H1 (cell line): ENCODE measurements at regions not wholly inside any gene's neighbourhood (a gene's known extent, or its start where the extent isn't known, plus 50 kb on each side); places are given as distances from the start of the nearest gene placed in this dataset.

Experiments used
- CTCF ChIA-PET: fragments of 300-600 bp; sonication (Branson Sonifier 250); formaldehyde crosslinking; loops from one replicate; lab custom pipeline; 2021; ENCODE audit not compliant: partially characterized antibody; lab: Charles Lee
- POLR2A ChIA-PET: fragments of 300-600 bp; sonication (Branson Sonifier 250); formaldehyde crosslinking; loops from one replicate; lab custom pipeline; 2021; ENCODE audit warnings: inconsistent platforms; ENCODE audit not compliant: partially characterized antibody; lab: Charles Lee
- DNase-seq, 2 experiments: peaks; one replicate each; pipeline versions ENCODE4 v3.0.0 to v3.0.0-alpha.2; 2010 to 2022; ENCODE audit warnings: low spot score in 2 of 2, low read depth in 1 of 2, mixed read lengths in 1 of 2
- FAIRE-seq: peaks from 2 replicates; lab custom pipeline; 2011; peaks lifted over from hg19 to GRCh38; lab: Jason Lieb, UNC
- H2AFZ ChIP-seq: 2 replicates; pipeline ENCODE4 v1.8.1; 2012; ENCODE audit warnings: low read length, inconsistent platforms
- H2AK5ac ChIP-seq: 2 replicates; pipeline ENCODE4 v1.6.1; 2013; ENCODE audit warnings: low read depth, low read length
- H2BK120ac ChIP-seq: replicated peaks from 2 replicates; pipeline ENCODE3; 2013; ENCODE audit warnings: low read depth, low read length, inconsistent platforms
- H2BK12ac ChIP-seq: 2 replicates; pipeline ENCODE4 v1.6.1; 2013; ENCODE audit warnings: low read depth, low read length
- H2BK15ac ChIP-seq: 2 replicates; pipeline ENCODE4 v1.6.1; 2013; ENCODE audit warnings: low read length
- H2BK20ac ChIP-seq: 2 replicates; pipeline ENCODE4 v1.6.1; 2013; ENCODE audit warnings: low read length
- H2BK5ac ChIP-seq: 2 replicates; pipeline ENCODE4 v1.6.1; 2013; ENCODE audit warnings: low read depth, low read length
- H3K14ac ChIP-seq: 2 replicates; pipeline ENCODE4 v1.6.1; 2013; ENCODE audit warnings: inconsistent platforms; ENCODE audit not compliant: insufficient read length
- H3K18ac ChIP-seq: 2 replicates; pipeline ENCODE4 v1.6.1; 2013; ENCODE audit warnings: low read length; ENCODE audit errors: extremely low read depth
- H3K23ac ChIP-seq: 2 replicates; pipeline ENCODE4 v1.6.1; 2013; ENCODE audit warnings: inconsistent platforms; ENCODE audit not compliant: insufficient read length
- H3K23me2 ChIP-seq: 2 replicates; pipeline ENCODE4 v1.6.1; 2013; ENCODE audit warnings: low read depth, low read length
- H3K27ac ChIP-seq: 2 replicates; pipeline ENCODE4 v1.6.1; 2011; ENCODE audit warnings: low read depth, low read length, inconsistent platforms
- H3K27me3 ChIP-seq, 4 experiments: replicated peaks in 1 of 4; 1 replicate in 1 of 4; 2 replicates in 3 of 4; pipeline versions ENCODE4 v1.6.1 to v1.8.1; 2011 to 2013; ENCODE audit warnings: low read length in 3 of 4, mild to moderate bottlenecking in 3 of 4, inconsistent platforms in 2 of 4, mixed read lengths in 2 of 4, moderate library complexity in 1 of 4; ENCODE audit not compliant: control insufficient read depth in 3 of 4, insufficient read depth in 3 of 4; ENCODE audit errors: extremely low read depth in 1 of 4
- H3K36me3 ChIP-seq, 4 experiments: 2 replicates each; pipeline versions ENCODE4 v1.6.1 to v1.8.1; 2011 to 2013; ENCODE audit warnings: mild to moderate bottlenecking in 4 of 4, low read length in 3 of 4, moderate library complexity in 2 of 4, control low read depth in 1 of 4, inconsistent platforms in 1 of 4; ENCODE audit not compliant: insufficient read depth in 4 of 4, control insufficient read depth in 2 of 4
- H3K4ac ChIP-seq: replicated peaks from 2 replicates; pipeline ENCODE3; 2013; ENCODE audit warnings: low read length, low read depth, mixed read lengths, inconsistent platforms; ENCODE audit not compliant: insufficient read length
- H3K4me1 ChIP-seq, 4 experiments: replicated peaks in 1 of 4; 1 replicate in 1 of 4; 2 replicates in 3 of 4; pipeline versions ENCODE4 v1.6.1 to v1.8.1; 2011 to 2013; ENCODE audit warnings: low read length in 3 of 4, inconsistent platforms in 2 of 4, mixed read lengths in 1 of 4; ENCODE audit not compliant: insufficient read depth in 4 of 4, control insufficient read depth in 3 of 4
- H3K4me2 ChIP-seq, 2 experiments: 2 replicates each; pipeline versions ENCODE4 v1.6.1 to v1.8.1; 2011 to 2013; ENCODE audit warnings: low read depth in 2 of 2, low read length in 2 of 2, control low read depth in 1 of 2, inconsistent platforms in 1 of 2, mild to moderate bottlenecking in 1 of 2; ENCODE audit not compliant: insufficient read depth in 1 of 2
- H3K4me3 ChIP-seq, 4 experiments: fragments of 200-600, 300-600 bp in 1 of 4; sonication (generic), shearing (Covaris generic), sonication (Bioruptor Twin) in 1 of 4; 2 replicates each; pipeline versions ENCODE4 v1.5.1 to v1.8.1; 2011 to 2016; ENCODE audit warnings: low read length in 4 of 4, low read depth in 3 of 4, control low read depth in 2 of 4, inconsistent platforms in 2 of 4, mild to moderate bottlenecking in 2 of 4, mixed read lengths in 1 of 4, moderate library complexity in 1 of 4; ENCODE audit not compliant: insufficient read depth in 2 of 4; ENCODE audit errors: extremely low read depth in 1 of 4
- H3K56ac ChIP-seq: replicated peaks from 2 replicates; pipeline ENCODE3; 2013; ENCODE audit warnings: low read depth, mild to moderate bottlenecking, mixed read lengths, low read length, inconsistent platforms; ENCODE audit not compliant: insufficient read length
- H3K79me1 ChIP-seq: 2 replicates; pipeline ENCODE4 v1.6.1; 2013; ENCODE audit warnings: low read depth, low read length, control low read depth
- H3K79me2 ChIP-seq, 2 experiments: 2 replicates each; pipeline versions ENCODE4 v1.6.1 to v1.8.1; 2012 to 2013; ENCODE audit warnings: low read length in 2 of 2, mild to moderate bottlenecking in 2 of 2, inconsistent platforms in 1 of 2; ENCODE audit not compliant: insufficient read depth in 2 of 2, control insufficient read depth in 1 of 2
- H3K9ac ChIP-seq, 4 experiments: replicated peaks in 1 of 4; 1 replicate in 1 of 4; 2 replicates in 3 of 4; pipeline versions ENCODE4 v1.6.1 to v1.8.1; 2011 to 2013; ENCODE audit warnings: low read depth in 3 of 4, low read length in 3 of 4, control low read depth in 2 of 4, mild to moderate bottlenecking in 2 of 4, moderate library complexity in 2 of 4, inconsistent platforms in 1 of 4; ENCODE audit errors: extremely low read depth in 1 of 4
- H3K9me3 ChIP-seq, 2 experiments: 2 replicates each; pipeline versions ENCODE4 v1.6.1 to v1.8.1; 2012 to 2013; ENCODE audit warnings: mild to moderate bottlenecking in 2 of 2, moderate library complexity in 2 of 2, control low read depth in 1 of 2, inconsistent platforms in 1 of 2, low read depth in 1 of 2, low read length in 1 of 2, mixed read lengths in 1 of 2; ENCODE audit not compliant: insufficient read depth in 2 of 2
- H4K20me1 ChIP-seq, 2 experiments: replicated peaks in 1 of 2; 2 replicates each; pipeline versions ENCODE3 to v1.8.1; 2011 to 2013; ENCODE audit warnings: inconsistent platforms in 2 of 2, low read length in 2 of 2, mild to moderate bottlenecking in 1 of 2; ENCODE audit not compliant: insufficient read depth in 2 of 2, control insufficient read depth in 1 of 2
- H4K5ac ChIP-seq: 2 replicates; pipeline ENCODE4 v1.6.1; 2013; ENCODE audit warnings: low read length, low read depth, mixed read lengths, inconsistent platforms; ENCODE audit not compliant: insufficient read length
- H4K8ac ChIP-seq: 2 replicates; pipeline ENCODE4 v1.8.0; 2013; ENCODE audit warnings: mild to moderate bottlenecking, moderate library complexity, low read length, inconsistent platforms; ENCODE audit not compliant: insufficient read depth; ENCODE audit errors: extremely low read depth
- H4K91ac ChIP-seq: replicated peaks from 2 replicates; pipeline ENCODE3; 2013; ENCODE audit warnings: low read length, mixed read lengths, inconsistent platforms; ENCODE audit not compliant: insufficient read length
- JUN ChIP-seq: IDR thresholded peaks from 2 replicates; pipeline ENCODE4 v1.6.1; 2011; ENCODE audit warnings: low read depth, mild to moderate bottlenecking, improper control_type of control experiment, low read length
- JUND ChIP-seq: IDR thresholded peaks from 2 replicates; pipeline ENCODE4 v1.6.1; 2011; ENCODE audit warnings: mild to moderate bottlenecking, improper control_type of control experiment, low read length
- KDM4A ChIP-seq: IDR thresholded peaks from one replicate; pipeline ENCODE4 v1.7.1; 2012; ENCODE audit warnings: low read depth, mild to moderate bottlenecking, moderate library complexity, low read length, inconsistent platforms; ENCODE audit not compliant: severe bottlenecking
- MAX ChIP-seq: IDR thresholded peaks from 2 replicates; pipeline ENCODE4 v1.6.1; 2012; ENCODE audit warnings: inconsistent platforms
- NANOG ChIP-seq: IDR thresholded peaks from 2 replicates; pipeline ENCODE4 v1.6.1; 2011; ENCODE audit warnings: low read length, low read depth, mild to moderate bottlenecking, inconsistent platforms; ENCODE audit not compliant: insufficient read depth, poor library complexity, severe bottlenecking
- RAD21 ChIP-seq, 2 experiments: IDR thresholded peaks in 1 of 2; conservative IDR thresholded peaks in 1 of 2; 2 replicates each; pipeline ENCODE4 v1.6.1; 2011; ENCODE audit warnings: low read depth in 2 of 2, low read length in 2 of 2, improper control_type of control experiment in 1 of 2, inconsistent platforms in 1 of 2, mild to moderate bottlenecking in 1 of 2, moderate library complexity in 1 of 2
- SIN3A ChIP-seq, 2 experiments: IDR thresholded peaks in 1 of 2; conservative IDR thresholded peaks in 1 of 2; 2 replicates each; pipeline ENCODE4 v1.6.1; 2011 to 2012; ENCODE audit warnings: low read length in 2 of 2, improper control_type of control experiment in 1 of 2, low read depth in 1 of 2, mild to moderate bottlenecking in 1 of 2
- SP2 ChIP-seq: IDR thresholded peaks from 2 replicates; pipeline ENCODE4 v1.6.1; 2012; ENCODE audit warnings: mild to moderate bottlenecking, low read length, inconsistent platforms
- TEAD4 ChIP-seq: IDR thresholded peaks from 2 replicates; pipeline ENCODE4 v1.6.1; 2012; ENCODE audit warnings: low read depth, low read length, inconsistent platforms, mixed read lengths
- WGBS, 2 experiments: shearing (Covaris generic) in 1 of 2; methylation state at CpG; one replicate each; pipeline versions ENCODE4 v1.1.6 to v1.1.7; 2013 to 2015; ENCODE audit warnings: low lambda C conversion rate in 2 of 2, mixed read lengths in 2 of 2, inconsistent platforms in 1 of 2, low coverage in 1 of 2, missing lambda C conversion rate in 1 of 2; ENCODE audit not compliant: insufficient replicate concordance in 2 of 2, insufficient coverage in 1 of 2, insufficient read length in 1 of 2; ENCODE audit errors: extremely low coverage in 1 of 2, missing lambda C conversion rate in 1 of 2; 5-methylcytosine and 5-hydroxymethylcytosine counted together

DNA sequence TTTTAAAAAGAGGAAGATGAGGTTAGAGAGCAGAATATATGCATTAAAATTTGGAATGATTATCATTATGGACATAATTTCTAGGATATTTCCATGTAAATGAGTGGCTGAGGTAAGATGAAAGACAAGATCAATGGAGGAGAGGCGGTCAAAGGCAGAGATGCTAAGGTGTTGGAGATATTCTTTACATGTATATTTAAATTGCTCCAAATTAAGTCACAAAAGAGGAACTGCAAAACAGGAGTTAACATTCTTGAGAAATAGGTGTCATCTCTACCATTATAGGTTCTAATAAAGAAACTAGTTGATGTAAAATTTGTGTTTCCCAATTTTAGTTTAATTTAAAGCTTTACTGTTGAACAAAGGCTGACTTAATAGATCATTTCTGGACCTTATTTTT lies 268.5 kb upstream of the PPFIA2 start:
- H2BK5ac ChIP-seq, result no peak overlapping the region
- H4K20me1 ChIP-seq, result no peaks in the 10 kb centered on the region
- no peak overlapping the region for H3K14ac ChIP-seq
- no peak overlapping the region for H3K18ac ChIP-seq
- H3K23me2 ChIP-seq, result no peaks in the 10 kb centered on the region
- H3K4me1 ChIP-seq, result no peaks in the 10 kb centered on the region
- H4K5ac ChIP-seq, result no peak overlapping the region
- no peak overlapping the region for H3K4me3 ChIP-seq
- TF ChIP-seq JUN, result no peak
- no peak for TF ChIP-seq NANOG
- TF ChIP-seq MAX, result no peak
- TF ChIP-seq JUND, result no peak
- no peak for TF ChIP-seq TEAD4
- TF ChIP-seq SIN3A (conservative IDR thresholded peaks at IDR 0.05 in 1 of 2, IDR thresholded peaks at IDR 0.05 in 1 of 2; ENCODE audit: low read depth in 1 of 2, low read length in 2 of 2), result no peak
- no peak for TF ChIP-seq RAD21 (IDR thresholded peaks at IDR 0.05 in 1 of 2, conservative IDR thresholded peaks at IDR 0.05 in 1 of 2; ENCODE audit: low read depth in 2 of 2, low read length in 2 of 2)
- no peak for TF ChIP-seq SP2
- TF ChIP-seq KDM4A, result no peak
- no peak overlapping the region for H2AK5ac ChIP-seq
- H3K36me3 ChIP-seq, result no peaks in the 10 kb centered on the region
- H3K27me3 ChIP-seq, result no peaks in the 10 kb centered on the region
- CTCF ChIA-PET, result interaction anchor here (2.0 kb wide), 1 partner anchor 19 kb away, joined by 4 read pairs; no protein-coding TSS in a partner anchor
- no peak overlapping the region for H2BK15ac ChIP-seq
- no peaks in the 10 kb centered on the region for H3K9me3 ChIP-seq
- H3K79me1 ChIP-seq, result no peaks in the 10 kb centered on the region
- H4K91ac ChIP-seq, result no peak overlapping the region
- no peak overlapping the region for H3K9ac ChIP-seq
- POLR2A ChIA-PET, result no interaction called here
- no peak overlapping the region for H2BK120ac ChIP-seq
- H2BK12ac ChIP-seq, result no peak overlapping the region
- no peak overlapping the region for H3K27ac ChIP-seq
- no peak overlapping the region for H2AFZ ChIP-seq
- DNase-seq (no peak), FAIRE-seq (no peak)
- H2BK20ac ChIP-seq, result no peak overlapping the region
- no peak overlapping the region for H4K8ac ChIP-seq
- no peak overlapping the region for H3K56ac ChIP-seq
- H3K79me2 ChIP-seq, result no peaks in the 10 kb centered on the region
- no peak overlapping the region for H3K4me2 ChIP-seq
- H3K4ac ChIP-seq, result no peak overlapping the region
- WGBS, 2 experiments, result 93% methylated on average over 1 of the region's 1 CpG; no CpG with 5 or more reads in 1 of the 2 experiments
- no peak overlapping the region for H3K23ac ChIP-seq
